Cardiac muscle cell (in vitro differentiated cells and primary cell): ENCODE measurements at regions not wholly inside any gene's neighbourhood (a gene's known extent, or its start where the extent isn't known, plus 50 kb on each side); places are given as distances from the start of the nearest gene placed in this dataset.

ENCODE experiments used
- DNase-seq, 2 donors: peaks; one replicate each; pipeline versions ENCODE4 v3.0.0 to v3.0.0-alpha.2; 2010 to 2017; ENCODE audit warnings: low read depth in 1 of 2, low spot score in 1 of 2
- H3K27ac ChIP-seq: fragments of 200-600 bp; sonication (generic); 2 replicates; pipeline ENCODE4 v1.5.1; 2016
- H3K27me3 ChIP-seq: fragments of 200-600 bp; sonication (generic); 2 replicates; pipeline ENCODE4 v1.6.0; 2016; ENCODE audit warnings: control low read depth
- H3K36me3 ChIP-seq: fragments of 200-600 bp; sonication (generic); 2 replicates; pipeline ENCODE4 v1.5.1; 2016; ENCODE audit warnings: control low read depth
- H3K4me1 ChIP-seq: fragments of 200-600 bp; sonication (generic); 2 replicates; pipeline ENCODE4 v1.8.1; 2017; ENCODE audit warnings: low read depth, mild to moderate bottlenecking, mixed run types
- H3K4me3 ChIP-seq: fragments of 200-600 bp; sonication (generic); 2 replicates; pipeline ENCODE4 v1.5.1; 2016; ENCODE audit warnings: mild to moderate bottlenecking
- H3K9me3 ChIP-seq: fragments of 200-600 bp; sonication (generic); 2 replicates; pipeline ENCODE4 v1.5.1; 2017; ENCODE audit warnings: low read depth, mild to moderate bottlenecking, control low read depth
- TF ChIP-seq, protein P1 (sequence below): IDR thresholded peaks from 2 replicates; pipeline ENCODE4 v1.5.1; 2012; ENCODE audit warnings: low read depth, mild to moderate bottlenecking, low read length

DNA sequence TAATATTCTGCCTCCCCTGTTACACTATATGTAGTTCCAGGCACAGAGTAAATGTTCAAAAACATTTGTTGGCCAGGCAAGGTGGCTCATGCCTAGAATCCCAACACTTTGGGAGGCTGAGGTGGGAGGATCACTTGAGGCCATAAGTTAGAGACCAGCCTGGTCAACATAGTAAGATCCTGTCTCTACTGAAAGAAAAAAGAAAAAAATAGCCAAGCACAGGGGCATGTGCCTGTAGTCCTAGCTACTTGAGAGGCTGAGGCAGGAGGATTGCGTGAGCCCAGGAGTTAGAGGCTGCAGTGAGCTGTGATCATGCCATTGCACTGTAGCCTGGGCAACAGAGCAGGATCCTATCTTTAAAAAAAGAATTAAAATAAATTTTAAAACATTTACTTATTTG, 57.6 kb upstream of the SIM2 start:
- H3K4me3 ChIP-seq, result no peak overlapping the region
- H3K27me3 ChIP-seq, result no peaks in the 10 kb centered on the region
- TF ChIP-seq, protein P1, sequence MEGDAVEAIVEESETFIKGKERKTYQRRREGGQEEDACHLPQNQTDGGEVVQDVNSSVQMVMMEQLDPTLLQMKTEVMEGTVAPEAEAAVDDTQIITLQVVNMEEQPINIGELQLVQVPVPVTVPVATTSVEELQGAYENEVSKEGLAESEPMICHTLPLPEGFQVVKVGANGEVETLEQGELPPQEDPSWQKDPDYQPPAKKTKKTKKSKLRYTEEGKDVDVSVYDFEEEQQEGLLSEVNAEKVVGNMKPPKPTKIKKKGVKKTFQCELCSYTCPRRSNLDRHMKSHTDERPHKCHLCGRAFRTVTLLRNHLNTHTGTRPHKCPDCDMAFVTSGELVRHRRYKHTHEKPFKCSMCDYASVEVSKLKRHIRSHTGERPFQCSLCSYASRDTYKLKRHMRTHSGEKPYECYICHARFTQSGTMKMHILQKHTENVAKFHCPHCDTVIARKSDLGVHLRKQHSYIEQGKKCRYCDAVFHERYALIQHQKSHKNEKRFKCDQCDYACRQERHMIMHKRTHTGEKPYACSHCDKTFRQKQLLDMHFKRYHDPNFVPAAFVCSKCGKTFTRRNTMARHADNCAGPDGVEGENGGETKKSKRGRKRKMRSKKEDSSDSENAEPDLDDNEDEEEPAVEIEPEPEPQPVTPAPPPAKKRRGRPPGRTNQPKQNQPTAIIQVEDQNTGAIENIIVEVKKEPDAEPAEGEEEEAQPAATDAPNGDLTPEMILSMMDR, result no peak

GRCh38 chr21:36641886-36642285, 57.0 kb upstream of the SIM2 start:
- TF ChIP-seq, protein P1, result no peak
- Histone ChIP-seq H3K27ac (no peak overlapping the region), H3K4me3 (no peak overlapping the region), H3K9me3 (no peaks in the 10 kb centered on the region), H3K4me1 (no peaks in the 10 kb centered on the region), H3K36me3 (no peaks in the 10 kb centered on the region), H3K27me3 (no peaks in the 10 kb centered on the region)
- no peak for DNase-seq

More for the DNA sequence above, 57.6 kb upstream of the SIM2 start:
- no peak for DNase-seq
- Histone ChIP-seq H3K9me3 (no peaks in the 10 kb centered on the region), H3K36me3 (no peaks in the 10 kb centered on the region), H3K4me1 (no peaks in the 10 kb centered on the region), H3K27ac (no peak overlapping the region)

DNA sequence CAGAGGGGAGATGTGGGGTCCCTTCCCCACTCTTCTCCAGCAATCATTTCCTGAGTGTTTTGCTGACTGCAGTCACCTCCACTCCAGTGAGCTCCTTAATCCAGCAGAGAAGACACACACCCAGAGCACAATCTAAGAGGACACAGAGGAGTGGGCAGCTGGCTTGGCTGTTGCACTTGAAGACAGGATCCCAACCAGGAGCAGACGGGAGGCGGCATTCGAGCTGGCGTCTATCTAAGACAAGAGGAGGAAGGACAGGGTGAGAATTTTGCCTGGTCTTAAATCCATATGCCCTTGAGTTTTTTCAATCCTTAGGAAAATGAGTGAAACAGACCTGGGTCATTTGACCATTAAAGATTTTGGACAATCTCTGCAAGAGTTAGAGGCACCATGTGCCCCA, 56.1 kb upstream of the SIM2 start:
- H3K27me3 ChIP-seq, result no peaks in the 10 kb centered on the region
- TF ChIP-seq, protein P1, result no peak
- H3K4me3 ChIP-seq, result no peak overlapping the region
- no peaks in the 10 kb centered on the region for H3K36me3 ChIP-seq
- no peak overlapping the region for H3K27ac ChIP-seq
- H3K4me1 ChIP-seq, result no peaks in the 10 kb centered on the region
- H3K9me3 ChIP-seq, result no peaks in the 10 kb centered on the region
- no peak for DNase-seq

DNA sequence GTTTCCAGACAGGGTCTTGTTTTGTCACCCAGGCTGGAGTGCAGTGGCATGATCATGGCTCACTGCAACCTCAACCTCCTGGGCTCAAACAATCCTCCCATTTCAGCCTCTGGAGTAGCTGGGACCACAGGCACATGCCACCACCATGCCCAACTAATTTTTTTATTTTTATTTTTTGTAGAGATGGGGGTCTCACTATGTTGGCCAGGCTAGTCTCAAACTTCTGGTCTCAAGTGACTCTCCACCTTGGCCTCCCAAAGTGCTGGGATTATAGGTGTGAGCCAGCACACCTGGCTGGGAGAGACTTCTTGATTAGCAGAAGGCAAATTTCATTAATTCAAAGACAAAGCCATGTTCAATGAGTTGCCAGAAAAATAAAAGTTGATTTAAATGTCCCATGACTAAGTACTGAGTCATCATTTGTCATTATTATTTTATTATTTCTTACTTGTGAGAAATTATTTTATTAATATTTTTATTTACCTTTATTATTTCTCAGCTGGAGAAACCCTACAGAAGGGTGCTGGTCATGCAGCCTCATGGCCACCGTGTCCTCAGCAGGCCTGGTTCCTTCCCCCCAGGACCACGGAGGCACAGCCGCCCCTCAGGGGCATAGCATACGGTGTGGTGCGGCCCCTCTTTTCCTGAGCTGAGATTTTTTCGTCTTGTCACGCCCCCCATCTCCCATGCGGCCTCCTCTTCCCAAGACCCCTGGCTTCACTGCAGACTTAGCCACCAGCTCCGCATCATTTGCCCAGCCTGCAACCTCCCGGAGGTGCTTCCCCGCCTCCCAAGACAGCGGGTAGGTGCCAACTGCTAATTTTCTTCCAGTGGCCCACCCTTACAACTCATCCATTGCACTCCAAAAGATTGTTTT, 55.3 kb upstream of the SIM2 start:
- Histone ChIP-seq H3K27ac (no peak overlapping the region), H3K36me3 (no peaks in the 10 kb centered on the region), H3K27me3 (no peaks in the 10 kb centered on the region), H3K4me3 (no peak overlapping the region), H3K9me3 (no peaks in the 10 kb centered on the region), H3K4me1 (no peaks in the 10 kb centered on the region)
- TF ChIP-seq, protein P1, result no peak
- DNase-seq, result no peak

GRCh38 chr21:36646011-36646410, 52.9 kb upstream of the SIM2 start:
- TF ChIP-seq, protein P1, result no peak
- no peak overlapping the region for H3K4me3 ChIP-seq
- no peak for DNase-seq
- no peak overlapping the region for H3K27ac ChIP-seq
- no peaks in the 10 kb centered on the region for H3K27me3 ChIP-seq
- no peaks in the 10 kb centered on the region for H3K4me1 ChIP-seq
- H3K9me3 ChIP-seq, result no peaks in the 10 kb centered on the region
- H3K36me3 ChIP-seq, result no peaks in the 10 kb centered on the region
